GM21528 (cell line): ENCODE measurements at regions not wholly inside any gene's neighbourhood (a gene's known extent, or its start where the extent isn't known, plus 50 kb on each side); places are given as distances from the start of the nearest gene placed in this dataset.
A peak's percentile ranks its signal among the peaks of the same experiment; 100 is the strongest.

Experiments used
- ATAC-seq: cut with Tn5 transposase; IDR thresholded peaks from one replicate; pipeline ENCODE4 v1.9.1; 2021; ENCODE audit warnings: mild to moderate bottlenecking, moderate library complexity; ENCODE audit not compliant: unreplicated experiment, low FRiP score

GRCh38 chr3:66797889-66798560, 200.1 kb upstream of the KBTBD8 start:
- ATAC-seq = no peak

GRCh38 chr3:66800941-66801545, 197.1 kb upstream of the KBTBD8 start:
- no peak for ATAC-seq

GRCh38 chr3:66803206-66803605, 194.9 kb upstream of the KBTBD8 start:
- ATAC-seq = no peak

- ATAC-seq = no peak
Measured at GRCh38 chr3:66803721-66804695, 194.1 kb upstream of the KBTBD8 start.

- ATAC-seq = no peak
Measured at GRCh38 chr3:66808891-66809594, 189.1 kb upstream of the KBTBD8 start.

- ATAC-seq = no peak
Measured at GRCh38 chr3:66809595-66809958, 188.5 kb upstream of the KBTBD8 start.

- ATAC-seq = no peak
Measured at GRCh38 chr3:66812136-66812535, 186.0 kb upstream of the KBTBD8 start.

- ATAC-seq = no peak
Measured at GRCh38 chr3:66812741-66813140, 185.4 kb upstream of the KBTBD8 start.

GRCh38 chr3:66816090-66816761, 181.9 kb upstream of the KBTBD8 start:
- no peak for ATAC-seq

GRCh38 chr3:66817951-66818557, 180.1 kb upstream of the KBTBD8 start:
- no peak for ATAC-seq

- no peak for ATAC-seq
Measured at GRCh38 chr3:66819993-66820501, 178.1 kb upstream of the KBTBD8 start.

- ATAC-seq = peak; percentile 81
Measured at GRCh38 chr3:66822186-66823008, 175.7 kb upstream of the KBTBD8 start.

- ATAC-seq = no peak
Measured at GRCh38 chr3:66823009-66823397, 175.1 kb upstream of the KBTBD8 start.

GRCh38 chr3:66823532-66823931, 174.6 kb upstream of the KBTBD8 start:
- no peak for ATAC-seq

- no peak for ATAC-seq
Measured at GRCh38 chr3:66825375-66825774, 172.7 kb upstream of the KBTBD8 start.

GRCh38 chr3:66827726-66828125, 170.4 kb upstream of the KBTBD8 start:
- ATAC-seq = no peak

- ATAC-seq = no peak
Measured at GRCh38 chr3:66828303-66828702, 169.8 kb upstream of the KBTBD8 start.

- no peak for ATAC-seq
Measured at GRCh38 chr3:66830301-66830700, 167.8 kb upstream of the KBTBD8 start.

- no peak for ATAC-seq
Measured at GRCh38 chr3:66831931-66832330, 166.2 kb upstream of the KBTBD8 start.
